WTC11 (cell line): ENCODE measurements at regions not wholly inside any gene's neighbourhood (a gene's known extent, or its start where the extent isn't known, plus 50 kb on each side); places are given as distances from the start of the nearest gene placed in this dataset.

Experiments used
- ESRRA ChIP-seq: sonication (generic); formaldehyde crosslinking; IDR thresholded peaks from 2 replicates; pipeline ENCODE4 v1.8.1; 2022; ENCODE audit warnings: mild to moderate bottlenecking, missing genetic modification reagents, borderline replicate concordance
- USF2 ChIP-seq: sonication (generic); formaldehyde crosslinking; IDR thresholded peaks from 2 replicates; pipeline ENCODE4 v1.8.1; 2023; ENCODE audit warnings: mild to moderate bottlenecking, missing genetic modification reagents, moderate library complexity

GRCh38 chr14:106883218-106883692 lies 1356.9 kb downstream of the TMEM121 start:
- no peak for TF ChIP-seq ESRRA (CRISPR knock-in tag)
- no peak for TF ChIP-seq USF2 (CRISPR knock-in tag)
